ENCODE measurements at regions not wholly inside any gene's neighbourhood (a gene's known extent, or its start where the extent isn't known, plus 50 kb on each side); places are given as distances from the start of the nearest gene placed in this dataset.

- H3K36me3 Mint-ChIP-seq, result peaks cover 16% of the 10 kb centered on the region
- TF ChIP-seq, protein P1, sequence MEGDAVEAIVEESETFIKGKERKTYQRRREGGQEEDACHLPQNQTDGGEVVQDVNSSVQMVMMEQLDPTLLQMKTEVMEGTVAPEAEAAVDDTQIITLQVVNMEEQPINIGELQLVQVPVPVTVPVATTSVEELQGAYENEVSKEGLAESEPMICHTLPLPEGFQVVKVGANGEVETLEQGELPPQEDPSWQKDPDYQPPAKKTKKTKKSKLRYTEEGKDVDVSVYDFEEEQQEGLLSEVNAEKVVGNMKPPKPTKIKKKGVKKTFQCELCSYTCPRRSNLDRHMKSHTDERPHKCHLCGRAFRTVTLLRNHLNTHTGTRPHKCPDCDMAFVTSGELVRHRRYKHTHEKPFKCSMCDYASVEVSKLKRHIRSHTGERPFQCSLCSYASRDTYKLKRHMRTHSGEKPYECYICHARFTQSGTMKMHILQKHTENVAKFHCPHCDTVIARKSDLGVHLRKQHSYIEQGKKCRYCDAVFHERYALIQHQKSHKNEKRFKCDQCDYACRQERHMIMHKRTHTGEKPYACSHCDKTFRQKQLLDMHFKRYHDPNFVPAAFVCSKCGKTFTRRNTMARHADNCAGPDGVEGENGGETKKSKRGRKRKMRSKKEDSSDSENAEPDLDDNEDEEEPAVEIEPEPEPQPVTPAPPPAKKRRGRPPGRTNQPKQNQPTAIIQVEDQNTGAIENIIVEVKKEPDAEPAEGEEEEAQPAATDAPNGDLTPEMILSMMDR (IDR thresholded peaks at IDR 0.05; ENCODE audit: unreplicated experiment), result no peak
- H3K4me3 Mint-ChIP-seq, result no peak overlapping the region
- H3K4me1 Mint-ChIP-seq, result no peaks in the 10 kb centered on the region
- no peak for DNase-seq (ENCODE audit: low spot score in 2 of 2, unreplicated experiment in 2 of 2)
- H3K27ac Mint-ChIP-seq, result no peak overlapping the region
- H3K9me3 Mint-ChIP-seq, result peaks cover 5% of the 10 kb centered on the region
- no peaks in the 10 kb centered on the region for H3K27me3 Mint-ChIP-seq (ENCODE audit: low read depth)
Observed at GRCh38 chr13:73748404-73748803, 385.8 kb downstream of the KLF12 start.

GRCh38 chr13:73745190-73745589 lies 389.0 kb downstream of the KLF12 start:
- H3K4me3 Mint-ChIP-seq, result no peak overlapping the region
- no peak overlapping the region for H3K27ac Mint-ChIP-seq
- peaks cover 8% of the 10 kb centered on the region for H3K4me1 Mint-ChIP-seq
- no peak for DNase-seq (ENCODE audit: low spot score in 2 of 2, unreplicated experiment in 2 of 2)
- peaks cover 12% of the 10 kb centered on the region for H3K36me3 Mint-ChIP-seq
- H3K27me3 Mint-ChIP-seq (ENCODE audit: low read depth), result no peaks in the 10 kb centered on the region
- TF ChIP-seq, protein P1 (IDR thresholded peaks at IDR 0.05; ENCODE audit: unreplicated experiment), result no peak
- peaks cover 5% of the 10 kb centered on the region for H3K9me3 Mint-ChIP-seq

DNA sequence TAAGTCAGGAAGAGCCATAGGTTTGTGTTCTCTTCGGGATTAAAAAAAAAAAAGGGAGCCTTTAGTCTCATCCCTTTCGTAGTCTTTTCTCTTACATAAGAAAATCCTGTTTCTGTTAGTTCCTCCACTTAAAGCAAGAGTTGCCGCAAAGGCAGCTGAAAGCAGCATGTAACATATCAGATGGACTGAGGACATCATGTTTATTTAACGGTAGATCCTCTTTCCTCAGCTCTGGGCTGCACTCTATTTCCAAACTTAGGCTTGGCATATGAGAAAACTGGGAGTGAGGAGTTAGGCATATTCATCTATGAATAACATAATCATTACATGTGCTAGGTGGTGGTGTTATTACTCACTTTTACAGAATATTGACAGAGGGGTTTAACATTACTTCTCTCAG lies 391.2 kb downstream of the KLF12 start:
- TF ChIP-seq, protein P1 (IDR thresholded peaks at IDR 0.05; ENCODE audit: unreplicated experiment), result no peak
- H3K4me1 Mint-ChIP-seq, result peaks cover 8% of the 10 kb centered on the region
- H3K27me3 Mint-ChIP-seq (ENCODE audit: low read depth), result no peaks in the 10 kb centered on the region
- no peak overlapping the region for H3K27ac Mint-ChIP-seq
- no peak overlapping the region for H3K4me3 Mint-ChIP-seq
- no peaks in the 10 kb centered on the region for H3K9me3 Mint-ChIP-seq
- no peak for DNase-seq (ENCODE audit: low spot score in 2 of 2, unreplicated experiment in 2 of 2)
- peaks cover 4% of the 10 kb centered on the region for H3K36me3 Mint-ChIP-seq

DNA sequence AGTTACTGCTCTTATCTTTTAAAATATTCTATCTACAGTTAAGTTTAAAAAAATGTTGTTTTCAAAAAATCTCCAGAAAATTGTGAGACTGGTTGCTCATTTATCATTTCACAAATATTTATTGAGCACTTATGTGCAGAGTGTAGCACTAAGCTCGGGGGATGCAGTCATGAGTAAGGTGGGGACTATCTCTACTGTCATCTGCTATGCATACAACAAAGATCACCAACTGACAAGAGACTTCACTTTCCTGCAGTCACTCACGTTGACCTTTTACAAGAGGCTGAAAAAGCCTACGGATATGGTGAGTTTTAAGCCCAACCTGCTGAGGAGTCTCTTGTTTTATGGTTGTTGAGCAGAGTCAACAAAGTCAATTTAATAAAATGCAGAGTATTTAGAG lies 392.5 kb downstream of the KLF12 start:
- H3K36me3 Mint-ChIP-seq, result peaks cover 4% of the 10 kb centered on the region
- H3K27ac Mint-ChIP-seq, result no peak overlapping the region
- H3K4me1 Mint-ChIP-seq, result peaks cover 8% of the 10 kb centered on the region
- DNase-seq (ENCODE audit: low spot score in 2 of 2, unreplicated experiment in 2 of 2), result no peak
- TF ChIP-seq, protein P1 (IDR thresholded peaks at IDR 0.05; ENCODE audit: unreplicated experiment), result no peak
- no peaks in the 10 kb centered on the region for H3K27me3 Mint-ChIP-seq (ENCODE audit: low read depth)
- H3K4me3 Mint-ChIP-seq, result no peak overlapping the region
- no peaks in the 10 kb centered on the region for H3K9me3 Mint-ChIP-seq

DNA sequence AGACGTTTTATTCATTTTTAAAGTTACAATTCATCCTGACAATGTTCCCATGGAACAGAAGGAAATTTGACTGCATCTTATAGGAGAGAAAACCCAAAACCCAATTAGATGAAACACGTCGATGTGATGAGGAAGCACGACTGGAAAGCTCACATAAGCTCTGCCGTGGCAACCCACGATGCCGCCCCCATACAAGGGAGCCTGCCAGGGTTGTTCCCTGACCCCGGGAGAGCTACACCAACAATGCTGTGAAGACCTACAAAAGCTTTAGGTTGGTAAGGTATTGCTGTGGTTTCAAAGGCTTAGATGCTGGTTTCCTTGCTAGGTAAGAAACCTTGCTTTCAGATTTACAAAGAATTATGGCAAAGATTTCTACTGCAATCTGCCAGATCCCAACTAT lies 393.1 kb downstream of the KLF12 start:
- H3K36me3 Mint-ChIP-seq, result peaks cover 4% of the 10 kb centered on the region
- H3K27ac Mint-ChIP-seq, result no peak overlapping the region
- H3K4me3 Mint-ChIP-seq, result no peak overlapping the region
- no peaks in the 10 kb centered on the region for H3K27me3 Mint-ChIP-seq (ENCODE audit: low read depth)
- no peak for DNase-seq (ENCODE audit: low spot score in 2 of 2, unreplicated experiment in 2 of 2)
- no peaks in the 10 kb centered on the region for H3K9me3 Mint-ChIP-seq
- H3K4me1 Mint-ChIP-seq, result peaks cover 8% of the 10 kb centered on the region
- TF ChIP-seq, protein P1 (IDR thresholded peaks at IDR 0.05; ENCODE audit: unreplicated experiment), result no peak

DNA sequence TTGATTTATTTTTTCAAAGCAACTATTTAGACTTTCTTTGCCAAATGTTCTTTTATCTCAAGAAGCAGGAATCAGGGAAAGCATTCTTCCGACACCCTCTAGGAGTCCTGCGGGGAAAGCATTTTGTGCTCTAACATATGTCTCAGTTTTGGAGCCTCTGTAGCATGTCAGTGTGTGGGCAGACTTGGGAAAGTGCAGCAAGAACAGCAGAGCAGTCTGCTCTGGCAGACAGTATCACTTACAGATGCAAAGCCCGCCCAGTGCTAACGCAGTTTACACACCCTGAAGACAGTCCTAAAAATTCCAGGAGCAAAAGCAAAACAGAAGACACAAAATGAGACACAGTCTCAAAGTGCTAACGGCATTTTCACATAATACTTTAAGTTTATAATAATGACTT lies 393.5 kb downstream of the KLF12 start:
- Mint-ChIP-seq H3K27me3 (ENCODE audit: low read depth) (no peaks in the 10 kb centered on the region), H3K9me3 (no peaks in the 10 kb centered on the region)
- TF ChIP-seq, protein P1 (IDR thresholded peaks at IDR 0.05; ENCODE audit: unreplicated experiment), result no peak

More for the DNA sequence above, 393.5 kb downstream of the KLF12 start:
- Mint-ChIP-seq H3K4me3 (no peak overlapping the region), H3K36me3 (peaks cover 4% of the 10 kb centered on the region), H3K4me1 (peaks cover 8% of the 10 kb centered on the region), H3K27ac (no peak overlapping the region)
- DNase-seq (ENCODE audit: low spot score in 2 of 2, unreplicated experiment in 2 of 2), result no peak

All from mesothelial cell of epicardium (in vitro differentiated cells).